Glutamatergic neuron (in vitro differentiated cells): ENCODE measurements at regions not wholly inside any gene's neighbourhood (a gene's known extent, or its start where the extent isn't known, plus 50 kb on each side); places are given as distances from the start of the nearest gene placed in this dataset.

ENCODE experiments used
- DNase-seq: peaks from one replicate; pipeline ENCODE4 v3.0.0; 2022
- H3K27ac Mint-ChIP-seq: one replicate; pipeline ENCODE4 v1.8.0; 2020; ENCODE audit warnings: mild to moderate bottlenecking, mixed read lengths, inconsistent platforms; ENCODE audit not compliant: unreplicated experiment
- H3K27me3 Mint-ChIP-seq: one replicate; pipeline ENCODE4 v1.8.0; 2020; ENCODE audit warnings: mild to moderate bottlenecking, moderate library complexity, mixed read lengths, inconsistent platforms; ENCODE audit not compliant: unreplicated experiment
- H3K36me3 Mint-ChIP-seq: one replicate; pipeline ENCODE4 v1.8.0; 2020; ENCODE audit warnings: mild to moderate bottlenecking, mixed read lengths, inconsistent platforms; ENCODE audit not compliant: unreplicated experiment
- H3K4me1 Mint-ChIP-seq: one replicate; pipeline ENCODE4 v1.8.0; 2020; ENCODE audit warnings: mild to moderate bottlenecking, low read depth, mixed read lengths, inconsistent platforms; ENCODE audit not compliant: unreplicated experiment
- H3K4me3 Mint-ChIP-seq: one replicate; pipeline ENCODE4 v1.8.0; 2020; ENCODE audit warnings: mild to moderate bottlenecking, mixed read lengths, inconsistent platforms; ENCODE audit not compliant: unreplicated experiment
- H3K9me3 Mint-ChIP-seq: one replicate; pipeline ENCODE4 v1.8.0; 2020; ENCODE audit warnings: mild to moderate bottlenecking, moderate library complexity, mixed read lengths, inconsistent platforms; ENCODE audit not compliant: unreplicated experiment
- TF ChIP-seq, protein P1 (sequence below): fragments of 200-600 bp; sonication (generic); IDR thresholded peaks from one replicate; pipeline ENCODE4 v1.5.0; 2021; ENCODE audit not compliant: partially characterized antibody, unreplicated experiment

DNA sequence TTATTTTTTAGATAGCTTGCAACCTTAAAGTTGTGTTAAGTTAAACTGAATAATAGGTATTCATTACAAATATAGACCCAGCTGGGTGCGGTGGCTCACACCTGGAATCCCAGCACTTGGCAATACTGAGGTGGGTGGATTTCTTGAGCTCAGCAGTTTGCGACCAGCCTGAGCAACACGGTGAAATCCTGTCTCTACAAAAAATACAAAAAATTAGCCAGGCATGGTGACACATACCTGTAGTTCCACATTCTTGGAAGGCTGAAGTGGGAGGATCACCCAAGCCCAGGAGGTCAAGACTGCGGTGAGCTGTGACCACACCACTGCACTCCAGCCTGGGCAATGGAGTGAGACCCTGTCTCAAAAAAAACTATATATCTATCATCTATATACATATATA is 386.5 kb downstream of the PCDH17 start:
- Mint-ChIP-seq H3K36me3 (no peaks in the 10 kb centered on the region), H3K9me3 (no peaks in the 10 kb centered on the region), H3K4me3 (no peak overlapping the region), H3K4me1 (peaks cover 3% of the 10 kb centered on the region), H3K27me3 (no peaks in the 10 kb centered on the region), H3K27ac (no peak overlapping the region)
- no peak for DNase-seq
- TF ChIP-seq, protein P1, sequence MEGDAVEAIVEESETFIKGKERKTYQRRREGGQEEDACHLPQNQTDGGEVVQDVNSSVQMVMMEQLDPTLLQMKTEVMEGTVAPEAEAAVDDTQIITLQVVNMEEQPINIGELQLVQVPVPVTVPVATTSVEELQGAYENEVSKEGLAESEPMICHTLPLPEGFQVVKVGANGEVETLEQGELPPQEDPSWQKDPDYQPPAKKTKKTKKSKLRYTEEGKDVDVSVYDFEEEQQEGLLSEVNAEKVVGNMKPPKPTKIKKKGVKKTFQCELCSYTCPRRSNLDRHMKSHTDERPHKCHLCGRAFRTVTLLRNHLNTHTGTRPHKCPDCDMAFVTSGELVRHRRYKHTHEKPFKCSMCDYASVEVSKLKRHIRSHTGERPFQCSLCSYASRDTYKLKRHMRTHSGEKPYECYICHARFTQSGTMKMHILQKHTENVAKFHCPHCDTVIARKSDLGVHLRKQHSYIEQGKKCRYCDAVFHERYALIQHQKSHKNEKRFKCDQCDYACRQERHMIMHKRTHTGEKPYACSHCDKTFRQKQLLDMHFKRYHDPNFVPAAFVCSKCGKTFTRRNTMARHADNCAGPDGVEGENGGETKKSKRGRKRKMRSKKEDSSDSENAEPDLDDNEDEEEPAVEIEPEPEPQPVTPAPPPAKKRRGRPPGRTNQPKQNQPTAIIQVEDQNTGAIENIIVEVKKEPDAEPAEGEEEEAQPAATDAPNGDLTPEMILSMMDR: no peak

DNA sequence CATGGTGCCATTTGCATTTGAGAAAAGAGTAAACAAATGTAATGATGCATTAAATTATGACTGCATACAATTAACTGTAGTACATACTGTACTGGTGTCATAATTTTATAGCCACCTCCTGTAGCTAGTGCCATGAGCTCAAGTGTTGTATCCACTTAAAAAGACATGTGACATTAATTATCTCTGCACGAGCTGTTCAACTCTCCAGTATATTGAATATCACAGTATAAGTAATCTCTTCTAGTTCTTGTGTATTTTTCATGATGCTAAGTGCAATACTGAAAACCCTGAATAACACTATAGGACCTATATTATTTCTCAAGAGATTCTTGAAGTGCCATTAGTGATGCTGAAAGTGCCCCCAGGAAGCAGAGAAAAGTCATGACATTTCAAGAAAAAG is 387.3 kb downstream of the PCDH17 start:
- TF ChIP-seq, protein P1: no peak
- Mint-ChIP-seq H3K36me3 (no peaks in the 10 kb centered on the region), H3K9me3 (no peaks in the 10 kb centered on the region), H3K27me3 (no peaks in the 10 kb centered on the region), H3K27ac (no peak overlapping the region), H3K4me3 (no peak overlapping the region), H3K4me1 (peaks cover 3% of the 10 kb centered on the region)
- DNase-seq: no peak

DNA sequence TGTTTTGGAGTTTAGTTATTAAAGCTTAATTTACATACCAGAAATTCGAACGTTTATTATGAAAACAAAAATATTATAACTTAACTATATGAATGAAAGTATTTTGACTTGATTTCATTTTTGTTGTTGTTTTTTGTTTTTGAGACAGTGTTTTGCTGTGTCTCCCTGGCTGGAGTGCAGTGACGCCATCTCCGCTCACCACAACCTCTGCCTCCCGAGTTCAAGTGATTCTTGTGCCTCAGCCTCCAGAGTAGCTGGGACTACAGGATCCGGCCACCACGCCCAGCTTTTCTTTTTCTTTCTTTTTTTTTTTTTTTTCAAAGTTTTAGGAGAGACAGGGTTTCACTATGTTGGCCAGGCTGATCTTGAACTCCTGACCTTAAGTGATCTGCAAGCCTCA is 392.6 kb downstream of the PCDH17 start:
- TF ChIP-seq, protein P1: no peak
- DNase-seq: no peak
- Mint-ChIP-seq H3K27me3 (no peaks in the 10 kb centered on the region), H3K27ac (no peak overlapping the region), H3K4me1 (peaks cover 7% of the 10 kb centered on the region), H3K36me3 (no peaks in the 10 kb centered on the region), H3K9me3 (no peaks in the 10 kb centered on the region), H3K4me3 (no peak overlapping the region)

DNA sequence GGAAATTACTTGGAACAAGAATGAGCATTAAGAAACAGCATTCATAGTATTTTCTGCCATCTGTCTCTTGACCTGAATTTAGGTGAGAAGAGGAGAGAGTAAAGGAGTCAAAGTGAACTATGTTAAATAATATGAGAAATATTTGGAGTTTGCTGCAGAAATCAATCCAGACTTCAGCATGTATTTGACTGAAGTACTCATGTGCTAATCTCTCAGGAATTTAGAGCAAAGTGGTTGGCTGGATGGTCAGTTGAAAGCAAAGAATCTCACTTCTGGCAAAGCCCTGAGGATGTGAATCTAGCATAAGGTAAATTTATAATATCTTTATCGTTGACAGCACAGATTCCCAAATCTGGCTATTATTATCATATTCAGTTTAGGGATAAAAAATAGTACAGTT is 394.3 kb downstream of the PCDH17 start:
- TF ChIP-seq, protein P1: no peak
- no peaks in the 10 kb centered on the region for H3K27me3 Mint-ChIP-seq
- DNase-seq: no peak
- no peak overlapping the region for H3K27ac Mint-ChIP-seq
- no peak overlapping the region for H3K4me3 Mint-ChIP-seq
- peaks cover 7% of the 10 kb centered on the region for H3K4me1 Mint-ChIP-seq
- H3K36me3 Mint-ChIP-seq: no peaks in the 10 kb centered on the region
- H3K9me3 Mint-ChIP-seq: no peaks in the 10 kb centered on the region

DNA sequence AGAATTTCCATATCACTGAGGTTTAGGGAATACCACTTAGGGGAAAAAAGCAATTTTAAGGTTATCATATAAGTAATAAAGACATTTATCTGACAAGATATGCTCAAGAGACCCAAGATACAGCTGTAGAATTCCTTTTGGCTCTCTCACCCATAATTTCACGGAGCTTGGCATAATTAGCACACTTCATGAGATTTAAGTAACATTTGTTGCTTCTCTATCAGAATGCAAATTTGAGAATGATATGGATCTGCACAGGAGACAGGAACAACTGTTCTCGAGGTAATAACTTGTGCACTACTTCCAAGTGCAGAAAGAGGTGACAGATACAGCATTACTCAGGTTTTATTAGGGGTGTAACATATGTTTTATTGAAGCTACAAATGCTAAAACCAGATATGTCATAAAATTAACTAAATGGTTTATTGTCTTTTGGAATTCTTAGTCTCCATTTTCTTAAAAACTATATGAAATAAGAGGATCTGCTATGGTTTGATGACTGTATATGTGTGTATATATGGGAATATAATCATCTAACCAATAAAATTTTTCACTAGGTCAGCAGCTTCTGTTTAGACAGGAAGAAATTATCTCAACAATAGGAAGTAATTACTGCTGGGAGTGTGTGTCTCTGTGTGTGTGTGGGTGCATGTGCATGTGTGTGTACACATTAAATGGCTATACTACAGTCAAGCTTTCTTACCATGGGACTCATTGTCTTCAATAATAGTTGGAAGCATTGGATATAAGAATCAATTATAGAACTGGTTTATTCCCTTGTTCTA is 401.3 kb downstream of the PCDH17 start:
- Mint-ChIP-seq H3K4me3 (no peak overlapping the region), H3K36me3 (no peaks in the 10 kb centered on the region), H3K27me3 (no peaks in the 10 kb centered on the region), H3K4me1 (no peaks in the 10 kb centered on the region), H3K27ac (no peak overlapping the region), H3K9me3 (no peaks in the 10 kb centered on the region)
- DNase-seq: no peak
- TF ChIP-seq, protein P1: no peak
